ENCODE measurements at regions not wholly inside any gene's neighbourhood (a gene's known extent, or its start where the extent isn't known, plus 50 kb on each side); places are given as distances from the start of the nearest gene placed in this dataset.
"Not testable (repeated sequence)": the region's sequence is repeated elsewhere in the genome, so short reads cannot be mapped to it uniquely, and the experiment has no call there.

GRCh38 chr1:221576268-221576667 is 165.6 kb downstream of the DUSP10 start:
- WGBS, 2 donors: 77 to 79% methylated on average over 3 of the region's 3 CpGs
- TF ChIP-seq CTCF (IDR thresholded peaks at IDR 0.05) (no peak), POLR2AphosphoS5 (IDR thresholded peaks at IDR 0.05) (no peak), POLR2A (IDR thresholded peaks at IDR 0.05) (no peak), EP300 (IDR thresholded peaks at IDR 0.05) (no peak)

GRCh38 chr1:221583465-221583864 is 158.4 kb downstream of the DUSP10 start:
- WGBS, 2 donors: 86 to 94% methylated on average over 2 of the region's 2 CpGs
- Histone ChIP-seq H3K36me3 (no peaks in the 10 kb centered on the region), H3K4me3 (no peak overlapping the region), H3K27me3 (no peaks in the 10 kb centered on the region), H3K4me1 (no peaks in the 10 kb centered on the region), H3K9me3 (no peaks in the 10 kb centered on the region), H3K27ac (no peak overlapping the region)
- TF ChIP-seq POLR2AphosphoS5 (IDR thresholded peaks at IDR 0.05) (no peak), POLR2A (IDR thresholded peaks at IDR 0.05) (no peak), EP300 (IDR thresholded peaks at IDR 0.05) (no peak), CTCF (IDR thresholded peaks at IDR 0.05) (no peak)
- ATAC-seq (ENCODE audit: low FRiP score in 2 of 2): no peak
- DNase-seq: no peak

More at GRCh38 chr1:221576268-221576667, 165.6 kb downstream of the DUSP10 start:
- no peaks in the 10 kb centered on the region for H3K27me3 ChIP-seq
- ATAC-seq (ENCODE audit: low FRiP score in 2 of 2) (no peak), DNase-seq (no peak)
- peaks cover 0 to 4% (median 0%) of the 10 kb centered on the region in 4 donors for H3K4me1 ChIP-seq
- H3K4me3 ChIP-seq: no peak overlapping the region
- no peaks in the 10 kb centered on the region for H3K36me3 ChIP-seq
- no peaks in the 10 kb centered on the region for H3K9me3 ChIP-seq
- H3K27ac ChIP-seq: no peak overlapping the region

- H3K27me3 ChIP-seq; H3K9me3 ChIP-seq; DNase-seq; H3K4me1 ChIP-seq; H3K27ac ChIP-seq; H3K36me3 ChIP-seq; ATAC-seq (ENCODE audit: low FRiP score in 2 of 2); H3K4me3 ChIP-seq: not testable (repeated sequence)
- 92 to 100% methylated on average over 1 of the region's 1 CpG for WGBS, 2 donors
Observed at GRCh38 chr1:221587013-221587412, 154.9 kb downstream of the DUSP10 start.

- H3K27me3 ChIP-seq; H3K4me3 ChIP-seq; DNase-seq; H3K4me1 ChIP-seq; H3K27ac ChIP-seq; ATAC-seq (ENCODE audit: low FRiP score in 2 of 2); H3K36me3 ChIP-seq; H3K9me3 ChIP-seq: not testable (repeated sequence)
Observed at GRCh38 chr1:221591250-221591649, 150.6 kb downstream of the DUSP10 start.

- Histone ChIP-seq H3K36me3 (no peaks in the 10 kb centered on the region), H3K9me3 (no peaks in the 10 kb centered on the region), H3K27me3 (no peaks in the 10 kb centered on the region), H3K27ac (no peak overlapping the region), H3K4me1 (no peaks in the 10 kb centered on the region), H3K4me3 (no peak overlapping the region)
- DNase-seq (no peak), ATAC-seq (ENCODE audit: low FRiP score in 2 of 2) (peak in 1 of 2 donors; percentile 90)
- TF ChIP-seq POLR2A (IDR thresholded peaks at IDR 0.05) (no peak), POLR2AphosphoS5 (IDR thresholded peaks at IDR 0.05) (no peak), CTCF (IDR thresholded peaks at IDR 0.05) (no peak), EP300 (IDR thresholded peaks at IDR 0.05) (no peak)
- WGBS, 2 donors: 71 to 88% methylated on average over 2 of the region's 2 CpGs
Observed at GRCh38 chr1:221594576-221594975, 147.3 kb downstream of the DUSP10 start.

GRCh38 chr1:221598122-221598521 is 143.8 kb downstream of the DUSP10 start:
- 79 to 81% methylated on average over 6 of the region's 6 CpGs for WGBS, 2 donors
- DNase-seq (no peak), ATAC-seq (ENCODE audit: low FRiP score in 2 of 2) (no peak)
- TF ChIP-seq EP300 (IDR thresholded peaks at IDR 0.05) (no peak), POLR2A (IDR thresholded peaks at IDR 0.05) (no peak), POLR2AphosphoS5 (IDR thresholded peaks at IDR 0.05) (no peak), CTCF (IDR thresholded peaks at IDR 0.05) (no peak)
- H3K27me3 ChIP-seq: no peaks in the 10 kb centered on the region
- H3K36me3 ChIP-seq: no peaks in the 10 kb centered on the region
- no peak overlapping the region for H3K4me3 ChIP-seq
- no peaks in the 10 kb centered on the region for H3K4me1 ChIP-seq
- no peaks in the 10 kb centered on the region for H3K9me3 ChIP-seq
- H3K27ac ChIP-seq: no peak overlapping the region

Data from upper lobe of left lung (tissue), 6 donors.